ENCODE measurements at regions not wholly inside any gene's neighbourhood (a gene's known extent, or its start where the extent isn't known, plus 50 kb on each side); places are given as distances from the start of the nearest gene placed in this dataset.

DNA sequence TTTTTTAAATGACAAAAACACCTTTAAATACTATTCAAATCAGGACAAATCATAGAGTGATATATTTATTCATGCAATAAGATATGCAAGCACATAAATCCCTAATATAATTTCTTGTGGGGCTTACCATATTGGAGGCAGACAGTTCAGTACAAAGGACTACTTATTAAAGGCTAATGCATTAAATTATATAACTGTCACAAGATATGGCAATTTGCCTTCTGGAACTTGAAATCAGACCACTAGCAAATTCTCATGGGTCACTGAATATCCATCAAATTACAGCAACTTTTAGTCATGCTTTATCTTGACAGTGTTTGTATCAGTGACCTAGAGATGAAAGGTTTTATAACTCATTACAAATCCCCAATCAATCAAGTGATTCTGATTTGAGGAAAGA, 54.1 kb upstream of the NCAM2 start:
- TF ChIP-seq ELF4 (IDR thresholded peaks at IDR 0.05), result no peak
- TF ChIP-seq ARNT (IDR thresholded peaks at IDR 0.05), result no peak
- no peak for TF ChIP-seq HDGF (IDR thresholded peaks at IDR 0.05; ENCODE audit: borderline replicate concordance)
- TF ChIP-seq NFRKB (IDR thresholded peaks at IDR 0.05), result no peak
- TF ChIP-seq SP1 (IDR thresholded peaks at IDR 0.05), result no peak
- TF ChIP-seq TARDBP (IDR thresholded peaks at IDR 0.05), result no peak
- TF ChIP-seq FOXM1 (IDR thresholded peaks at IDR 0.05; ENCODE audit: borderline replicate concordance), result no peak
- no peak for TF ChIP-seq ZNF384 (IDR thresholded peaks at IDR 0.05)
- TF ChIP-seq FOXA1 (IDR thresholded peaks at IDR 0.05), result no peak
- no peak for TF ChIP-seq FOXK2 (IDR thresholded peaks at IDR 0.05)
- TF ChIP-seq, protein P1, sequence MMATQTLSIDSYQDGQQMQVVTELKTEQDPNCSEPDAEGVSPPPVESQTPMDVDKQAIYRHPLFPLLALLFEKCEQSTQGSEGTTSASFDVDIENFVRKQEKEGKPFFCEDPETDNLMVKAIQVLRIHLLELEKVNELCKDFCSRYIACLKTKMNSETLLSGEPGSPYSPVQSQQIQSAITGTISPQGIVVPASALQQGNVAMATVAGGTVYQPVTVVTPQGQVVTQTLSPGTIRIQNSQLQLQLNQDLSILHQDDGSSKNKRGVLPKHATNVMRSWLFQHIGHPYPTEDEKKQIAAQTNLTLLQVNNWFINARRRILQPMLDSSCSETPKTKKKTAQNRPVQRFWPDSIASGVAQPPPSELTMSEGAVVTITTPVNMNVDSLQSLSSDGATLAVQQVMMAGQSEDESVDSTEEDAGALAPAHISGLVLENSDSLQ (IDR thresholded peaks at IDR 0.05), result no peak
- no peak for TF ChIP-seq BHLHE40 (IDR thresholded peaks at IDR 0.05; ENCODE audit: borderline replicate concordance)
- TF ChIP-seq L3MBTL2 (conservative IDR thresholded peaks at IDR 0.05), result no peak

Data from HEK293T (cell line).